Stimulated activated CD8-positive, alpha-beta memory T cell treated with anti-CD3 and anti-CD28 coated beads, Interleukin-4, amount 100 ng/mL, for 24 hours (primary cell): ENCODE measurements at regions not wholly inside any gene's neighbourhood (a gene's known extent, or its start where the extent isn't known, plus 50 kb on each side); places are given as distances from the start of the nearest gene placed in this dataset.

ENCODE experiments used
- DNase-seq: peaks from one replicate; pipeline ENCODE4 v3.0.0-alpha.2; 2020; ENCODE audit warnings: low read depth

- DNase-seq = no peak
Measured at GRCh38 chr9:107948086-107948485, 458.5 kb upstream of the KLF4 start.

DNA sequence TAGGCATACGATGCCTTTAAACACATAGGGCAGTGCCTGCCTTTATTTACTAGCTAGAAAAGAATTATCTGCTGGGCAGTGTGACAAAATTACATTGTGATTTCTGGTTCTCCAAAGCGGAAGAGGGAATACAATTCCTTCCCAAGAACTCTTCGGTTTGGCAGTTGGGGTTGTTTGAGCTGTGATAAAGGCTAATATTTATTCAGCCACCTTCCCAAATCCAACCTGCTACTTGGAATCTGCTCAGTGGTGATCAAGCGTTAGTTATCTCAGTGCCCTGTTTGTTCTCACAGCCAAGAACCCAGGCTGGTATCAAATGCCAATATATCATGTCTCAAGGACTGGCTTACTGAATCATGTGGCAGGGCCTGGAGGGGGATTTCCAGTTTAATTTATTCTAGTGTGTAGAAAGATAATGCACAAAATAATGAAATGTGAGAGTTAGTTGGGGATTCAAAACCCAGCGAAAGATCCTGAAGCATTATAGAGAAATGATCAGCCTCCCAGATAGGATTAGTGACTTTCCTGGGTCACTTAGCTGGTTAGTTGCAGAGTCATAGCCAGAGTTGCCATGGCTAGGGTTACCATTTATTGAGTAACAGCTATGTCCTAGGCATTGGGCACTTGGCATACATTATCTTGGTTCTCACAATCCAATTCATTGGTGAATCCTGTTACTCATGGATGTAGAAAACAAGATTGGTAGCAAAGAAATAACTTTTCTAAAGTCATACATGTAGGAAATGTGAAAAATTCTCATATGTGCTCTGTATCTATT lies 457.0 kb upstream of the KLF4 start:
- DNase-seq = no peak

DNA sequence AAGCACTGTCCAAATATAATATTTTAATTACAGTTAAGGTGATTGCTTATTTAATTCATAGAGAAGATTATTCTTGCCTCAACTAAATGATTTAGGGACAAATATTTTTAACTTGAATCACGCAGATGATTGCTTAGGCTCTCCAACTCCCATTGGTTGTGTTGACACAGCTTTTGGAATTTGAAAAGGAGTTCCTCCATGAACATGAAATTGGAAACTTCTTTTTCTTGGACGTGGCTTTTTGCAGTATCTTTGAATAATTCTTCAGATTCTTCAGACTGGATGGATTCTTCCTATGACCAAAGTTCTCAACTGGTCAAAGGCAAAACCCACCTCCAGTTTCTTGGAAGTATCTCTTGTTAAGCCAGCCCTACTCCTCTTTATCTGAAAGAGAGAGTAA lies 456.4 kb upstream of the KLF4 start:
- DNase-seq = no peak

DNA sequence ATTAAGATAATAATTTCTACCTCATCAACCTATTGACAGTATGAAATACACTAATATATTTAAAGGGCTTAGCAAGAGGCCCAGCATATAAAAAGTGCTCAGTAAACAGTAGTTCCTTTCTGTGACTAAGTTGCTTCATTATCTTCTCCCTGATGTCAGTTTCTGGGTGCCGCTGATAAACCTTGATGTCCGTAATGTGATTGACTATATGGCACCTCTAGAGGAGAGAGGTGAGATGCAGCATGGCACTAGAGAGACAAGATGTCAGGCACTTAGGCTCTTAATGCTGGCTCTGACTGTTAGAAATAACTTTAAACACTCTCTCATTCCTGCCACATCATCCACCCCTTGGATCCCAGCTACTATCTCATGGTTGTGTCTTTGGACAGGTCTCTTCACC lies 455.9 kb upstream of the KLF4 start:
- no peak for DNase-seq

GRCh38 chr9:107944387-107944786 lies 454.8 kb upstream of the KLF4 start:
- DNase-seq = no peak

GRCh38 chr9:107943901-107944300 lies 454.3 kb upstream of the KLF4 start:
- no peak for DNase-seq

DNA sequence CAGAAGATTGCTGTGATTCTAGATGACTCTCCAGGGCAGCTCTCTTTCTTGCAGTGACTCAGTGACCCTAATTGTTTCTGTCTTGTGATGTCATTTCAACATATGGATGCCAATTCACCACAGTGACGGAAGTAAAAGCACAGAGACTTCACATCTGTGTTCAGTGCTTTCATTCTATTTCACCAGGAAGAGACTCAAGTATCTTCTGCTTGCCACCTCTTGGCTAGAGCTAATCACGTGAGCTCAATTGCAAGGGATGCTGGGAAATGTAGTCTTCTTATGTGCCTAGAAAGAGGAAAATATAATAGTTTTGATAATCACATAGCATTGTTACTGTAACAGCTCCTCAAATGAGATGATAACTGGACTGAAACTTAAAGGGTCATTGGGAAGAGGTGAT lies 453.3 kb upstream of the KLF4 start:
- no peak for DNase-seq

GRCh38 chr9:107942291-107942690 lies 452.7 kb upstream of the KLF4 start:
- no peak for DNase-seq

GRCh38 chr9:107940616-107941595 lies 451.3 kb upstream of the KLF4 start:
- DNase-seq = no peak

GRCh38 chr9:107938801-107939386 lies 449.3 kb upstream of the KLF4 start:
- no peak for DNase-seq

DNA sequence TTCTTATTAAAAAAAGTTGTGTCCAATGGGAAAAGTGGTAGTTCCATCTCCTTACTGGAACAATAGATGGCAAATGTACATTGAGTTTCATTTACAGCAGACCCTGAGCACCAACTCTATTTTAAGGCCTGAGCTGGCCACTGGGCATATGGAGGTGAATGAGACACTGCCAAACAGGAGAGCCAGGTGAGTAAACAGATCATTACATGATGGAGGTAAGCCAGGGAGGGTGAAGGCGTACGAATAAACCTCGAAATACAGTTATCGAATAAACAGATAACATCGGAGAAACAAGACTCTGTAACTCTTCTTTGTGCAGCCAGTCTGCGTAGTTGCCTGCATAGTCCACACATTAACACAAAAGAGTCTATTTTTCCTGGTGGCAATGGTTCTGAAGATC lies 446.4 kb upstream of the KLF4 start:
- DNase-seq = no peak

DNA sequence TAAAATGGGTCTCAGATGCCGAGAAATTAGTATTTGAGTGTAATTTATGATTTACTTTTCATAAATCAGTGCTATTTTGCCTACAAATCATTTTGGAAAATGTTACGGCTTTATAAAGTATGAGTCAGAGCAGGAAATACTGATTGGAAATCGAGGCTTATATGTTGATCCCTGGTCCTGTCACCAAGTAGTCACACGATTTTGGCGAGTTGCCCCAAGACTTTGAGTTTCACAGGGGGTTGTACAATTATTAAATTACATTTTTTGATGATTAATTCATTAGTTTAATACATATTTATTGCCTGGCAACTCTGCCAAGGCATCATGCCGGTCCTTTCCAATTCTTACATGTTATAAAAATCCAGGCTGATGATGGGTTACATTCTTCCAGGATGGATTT lies 443.9 kb upstream of the KLF4 start:
- no peak for DNase-seq

- DNase-seq = no peak
Measured at GRCh38 chr9:107933097-107933496, 443.5 kb upstream of the KLF4 start.

- DNase-seq = no peak
Measured at GRCh38 chr9:107932601-107933000, 443.0 kb upstream of the KLF4 start.

DNA sequence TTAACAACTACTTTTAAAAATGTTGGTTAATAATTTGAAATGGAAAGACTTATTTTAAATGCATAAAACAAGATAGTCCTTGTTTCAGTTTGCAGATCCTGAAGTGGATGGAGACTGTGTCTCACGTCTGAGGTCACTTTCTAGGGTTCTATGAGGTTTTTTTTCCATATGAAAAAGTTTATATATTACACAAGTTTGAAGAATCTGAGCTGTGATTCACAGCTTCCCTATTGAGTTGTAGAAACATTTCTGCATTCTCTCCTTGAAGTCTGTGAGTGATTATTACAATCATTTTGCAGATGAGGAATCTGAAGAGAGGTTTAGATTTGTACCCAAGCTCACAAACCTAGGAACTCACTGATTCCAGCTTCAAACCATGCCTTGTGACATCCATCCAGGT lies 442.5 kb upstream of the KLF4 start:
- no peak for DNase-seq

GRCh38 chr9:107931071-107931715 lies 441.6 kb upstream of the KLF4 start:
- DNase-seq = no peak

DNA sequence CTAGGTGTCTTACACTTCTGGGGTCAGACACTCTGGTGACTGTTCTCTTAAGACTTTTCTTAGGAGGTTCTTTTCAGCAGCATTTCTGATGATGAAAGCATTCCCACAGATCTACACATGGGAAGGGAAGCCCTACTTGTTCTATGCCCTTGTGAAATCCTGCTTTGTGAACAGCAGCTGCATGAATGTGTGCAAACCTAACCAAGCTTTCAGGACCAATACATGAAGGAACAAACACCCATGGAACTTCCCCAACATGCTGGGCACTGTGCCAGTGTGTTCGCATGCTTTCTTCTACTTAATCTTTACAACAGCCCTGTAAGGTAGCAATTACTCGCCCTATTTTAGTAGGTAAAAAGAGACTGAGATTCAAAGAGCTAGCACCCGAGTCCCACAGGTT lies 439.9 kb upstream of the KLF4 start:
- DNase-seq = no peak

- DNase-seq = no peak
Measured at GRCh38 chr9:107928701-107929371, 439.3 kb upstream of the KLF4 start.

GRCh38 chr9:107927276-107927675 lies 437.7 kb upstream of the KLF4 start:
- no peak for DNase-seq

DNA sequence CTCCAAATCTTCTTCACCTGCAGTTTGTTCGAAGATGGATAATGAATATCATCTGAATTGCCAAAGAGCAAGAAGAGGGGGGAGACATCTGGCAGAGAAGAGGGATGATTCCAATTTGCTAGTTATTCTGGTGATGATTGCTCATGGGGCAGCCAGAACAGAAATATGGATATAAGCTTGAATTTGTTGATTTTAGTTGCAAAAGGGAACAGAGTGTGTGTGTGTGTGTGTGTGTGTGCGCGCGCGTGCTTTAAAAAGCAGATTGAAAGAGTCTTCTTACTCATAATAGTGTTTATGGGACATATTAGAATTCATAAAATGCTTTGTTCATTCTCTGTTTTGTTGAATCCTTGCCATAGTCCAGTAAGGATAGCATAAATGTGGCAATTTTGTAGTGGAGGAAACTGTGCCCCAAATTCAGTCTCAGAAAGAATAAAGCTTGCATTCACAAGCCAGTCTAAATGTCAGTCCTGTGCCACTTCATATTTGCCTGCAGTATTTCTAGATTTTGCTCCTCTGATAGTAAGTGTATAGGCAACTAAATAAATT lies 436.3 kb upstream of the KLF4 start:
- no peak for DNase-seq

DNA sequence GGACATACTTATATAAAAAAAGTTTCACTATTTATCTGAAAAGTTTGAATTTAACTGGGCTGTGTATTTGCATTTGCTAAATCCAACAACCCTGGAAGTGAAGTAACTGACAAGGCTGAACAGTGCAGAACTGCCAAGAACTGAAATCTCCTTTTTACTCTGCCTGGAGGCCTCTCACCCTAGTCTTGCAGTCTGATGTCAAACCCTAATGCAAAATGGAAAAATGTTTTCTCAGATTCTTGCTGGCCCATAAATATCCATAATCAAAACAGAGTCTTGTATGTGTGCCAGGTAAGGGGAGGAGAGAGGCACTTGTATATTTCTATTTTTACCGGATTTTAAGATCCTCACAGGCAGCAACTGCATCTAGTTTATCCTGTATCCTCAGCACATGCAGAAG lies 432.7 kb upstream of the KLF4 start:
- DNase-seq = no peak
